Kidney glomerular epithelial cell (primary cell): ENCODE measurements at regions not wholly inside any gene's neighbourhood (a gene's known extent, or its start where the extent isn't known, plus 50 kb on each side); places are given as distances from the start of the nearest gene placed in this dataset.

Experiments
- DNase-seq: peaks from one replicate; lab custom pipeline; 2025; lab: John Stamatoyannopoulos, UW

DNA sequence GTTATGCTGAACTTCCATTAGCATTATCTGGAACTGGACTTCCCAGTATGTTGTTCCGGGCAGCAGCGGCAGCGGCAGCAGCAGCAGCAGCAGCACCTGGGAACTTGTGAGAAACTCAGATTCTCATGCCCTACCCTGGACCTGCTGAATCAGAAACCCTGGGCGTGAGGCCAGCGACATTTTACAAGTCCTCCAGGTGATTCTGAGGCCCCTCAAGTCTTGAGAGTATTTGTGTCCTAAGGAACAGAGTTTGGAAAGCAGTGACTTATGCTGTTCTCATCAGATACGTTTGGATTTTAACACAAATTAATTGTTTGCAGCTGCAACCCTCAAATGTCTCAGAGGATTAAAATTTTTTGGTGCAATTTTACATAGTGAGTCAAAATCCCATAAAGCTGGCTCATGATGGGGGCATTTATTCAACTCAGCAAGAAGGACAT is 157.2 kb upstream of the KAZN start:
- no peak for DNase-seq

DNA sequence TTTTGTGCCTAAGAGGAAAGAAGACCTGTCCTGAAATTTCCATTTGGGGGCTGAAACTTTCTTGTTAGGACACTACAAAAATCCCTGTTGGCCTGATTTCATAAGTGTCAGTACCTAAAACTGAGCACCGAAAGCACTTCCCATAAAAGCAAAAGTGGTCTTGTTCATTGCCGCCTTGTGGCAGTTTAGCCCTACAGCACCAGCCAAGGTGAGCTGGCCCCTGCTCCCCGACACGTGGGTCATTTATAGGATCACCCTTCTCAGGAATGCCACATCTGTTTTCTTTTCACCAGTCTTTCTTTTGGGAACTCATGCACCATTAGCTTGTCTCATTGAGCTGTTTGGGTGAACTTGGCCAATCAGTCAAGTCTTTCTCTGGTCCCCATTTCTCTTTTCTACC is 155.8 kb upstream of the KAZN start:
- no peak for DNase-seq

DNA sequence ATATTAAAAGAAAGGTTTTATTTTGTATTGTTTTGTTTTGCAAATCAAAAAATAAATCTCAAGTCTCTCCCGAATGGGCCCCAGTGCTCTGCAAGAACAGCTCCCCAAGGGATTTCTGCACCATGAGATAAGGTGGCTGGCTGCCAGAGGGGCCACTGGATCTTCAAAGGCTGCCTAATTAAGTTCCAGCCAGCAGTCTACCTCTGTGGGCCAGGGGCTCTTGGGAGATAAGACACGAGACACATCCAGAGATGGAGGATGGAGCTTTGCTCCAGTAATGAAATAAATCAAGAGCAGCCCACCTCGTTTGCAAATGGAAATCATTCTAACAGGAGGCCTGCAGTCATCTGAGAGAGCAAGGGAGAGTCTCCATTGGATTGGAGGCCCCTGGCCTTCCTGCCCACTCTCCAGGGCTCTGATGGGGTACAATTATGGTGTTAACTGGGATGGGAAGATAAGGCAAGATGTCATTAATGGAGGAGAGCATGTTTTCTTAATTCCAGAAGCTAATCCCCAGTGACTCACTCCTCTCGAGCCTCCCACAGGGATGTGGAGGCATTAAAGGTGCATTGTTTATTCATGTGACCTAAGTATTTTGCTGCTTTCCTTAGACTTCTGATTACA is 155.2 kb upstream of the KAZN start:
- DNase-seq = peak; percentile 5

DNA sequence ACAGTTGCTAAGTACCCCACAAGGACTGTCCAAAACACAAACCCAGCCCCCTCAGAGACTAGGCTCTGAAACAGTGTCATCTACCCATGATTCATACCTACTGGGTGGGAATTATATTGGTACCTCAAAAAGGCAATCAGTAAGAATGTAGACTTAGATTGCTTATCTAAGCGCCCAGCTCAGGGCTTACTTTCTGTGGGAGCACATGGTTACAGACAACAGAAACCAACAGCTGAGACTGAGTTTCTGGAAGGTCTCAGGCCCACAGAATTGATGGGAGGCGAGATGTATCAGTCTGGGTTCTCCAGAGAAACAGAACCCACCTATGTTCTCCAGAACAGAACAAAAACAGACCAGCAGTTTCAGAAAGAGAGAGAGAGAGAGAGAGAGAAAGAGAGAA is 147.3 kb upstream of the KAZN start:
- DNase-seq = no peak

DNA sequence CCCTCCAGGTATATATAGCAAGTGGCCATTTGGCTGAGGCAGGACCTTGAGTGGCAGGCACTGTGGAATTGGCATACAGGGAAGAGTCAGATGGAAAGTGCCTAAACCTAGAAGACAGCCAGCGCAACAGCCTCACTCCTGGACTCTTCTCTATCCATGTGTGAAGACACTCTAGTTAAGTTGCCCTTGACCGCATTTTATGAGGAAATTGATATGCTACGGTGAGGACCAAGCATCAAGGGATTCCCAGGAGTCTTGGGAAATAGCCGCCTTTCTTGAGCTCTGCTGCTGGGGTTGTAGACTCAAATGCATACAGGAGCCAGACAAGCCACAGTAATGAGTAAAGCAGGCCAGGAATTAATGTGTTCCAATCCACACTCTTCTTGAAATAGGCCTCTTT is 145.9 kb upstream of the KAZN start:
- no peak for DNase-seq

DNA sequence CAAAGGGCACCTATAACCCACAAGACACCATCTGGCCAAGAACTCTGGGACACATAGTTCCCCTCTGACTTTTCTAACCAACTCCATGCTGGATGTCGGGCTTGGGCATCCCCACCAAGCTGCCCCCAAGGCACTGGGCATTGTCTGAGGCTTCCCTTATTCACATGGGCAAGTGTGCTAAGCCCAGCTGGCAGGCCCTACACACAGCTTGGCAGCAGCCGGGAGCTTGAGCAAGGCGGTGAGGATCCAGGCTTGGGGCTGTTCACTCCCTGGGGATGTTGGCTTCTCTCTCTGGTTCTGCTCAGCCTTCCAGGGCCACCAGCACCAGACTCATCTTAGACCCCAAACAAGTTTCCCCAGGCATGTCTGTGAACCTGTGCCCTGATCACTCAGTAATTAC is 138.3 kb upstream of the KAZN start:
- DNase-seq = no peak

DNA sequence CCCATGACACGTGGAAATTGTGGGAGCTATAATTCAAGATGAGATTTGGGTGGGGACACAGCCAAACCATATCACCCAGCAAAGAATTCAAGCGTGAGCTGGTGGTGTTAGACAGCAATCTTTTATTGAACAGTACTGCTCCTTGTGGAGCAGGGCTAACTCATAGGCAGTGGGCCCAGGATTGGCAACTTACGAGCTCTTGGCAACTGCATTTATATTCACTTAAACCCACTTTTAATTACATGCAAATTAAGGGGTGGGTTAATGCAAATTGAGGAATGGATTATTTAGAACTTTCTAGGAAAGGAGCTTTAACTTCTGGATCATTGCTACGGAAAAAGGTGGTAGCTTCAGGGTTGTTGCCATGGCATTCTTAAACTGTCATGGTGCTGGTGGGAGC is 135.6 kb upstream of the KAZN start:
- DNase-seq = no peak

DNA sequence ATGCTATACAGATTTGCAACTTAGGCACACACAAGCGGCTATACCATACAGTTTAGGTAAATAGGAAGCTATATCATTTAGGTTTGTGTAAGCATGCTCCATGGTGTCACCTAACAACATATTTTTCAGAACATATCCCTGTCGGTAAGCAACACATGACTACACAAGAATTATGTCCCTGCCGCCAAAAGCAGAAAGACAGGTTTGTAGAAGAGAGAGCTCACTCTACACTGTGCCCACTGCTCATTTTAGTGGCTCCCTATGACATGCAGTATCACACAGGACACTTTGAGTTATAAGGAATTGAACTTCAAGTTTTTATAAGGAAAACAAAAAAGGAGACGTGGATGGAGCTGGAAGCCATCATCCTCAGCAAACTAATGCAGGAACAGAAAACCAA is 132.5 kb upstream of the KAZN start:
- no peak for DNase-seq

DNA sequence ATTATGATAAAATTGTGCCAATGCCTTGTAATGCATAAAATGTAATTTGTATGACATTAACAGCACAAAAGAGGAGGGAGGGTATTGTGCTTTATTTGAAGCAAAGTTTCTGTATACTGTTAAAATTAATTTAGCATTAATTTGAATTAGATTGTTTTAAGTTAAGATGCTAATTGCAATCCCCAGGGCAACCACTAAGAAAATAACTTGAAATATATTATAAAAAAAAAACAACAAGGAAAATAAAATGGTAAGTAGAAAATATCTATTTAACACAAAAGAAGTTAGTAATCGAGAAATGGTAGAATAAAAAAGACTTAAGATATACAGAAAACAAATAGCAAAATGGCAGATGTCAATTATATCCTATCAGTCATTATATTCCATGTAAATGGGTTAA is 131.4 kb upstream of the KAZN start:
- DNase-seq = no peak

DNA sequence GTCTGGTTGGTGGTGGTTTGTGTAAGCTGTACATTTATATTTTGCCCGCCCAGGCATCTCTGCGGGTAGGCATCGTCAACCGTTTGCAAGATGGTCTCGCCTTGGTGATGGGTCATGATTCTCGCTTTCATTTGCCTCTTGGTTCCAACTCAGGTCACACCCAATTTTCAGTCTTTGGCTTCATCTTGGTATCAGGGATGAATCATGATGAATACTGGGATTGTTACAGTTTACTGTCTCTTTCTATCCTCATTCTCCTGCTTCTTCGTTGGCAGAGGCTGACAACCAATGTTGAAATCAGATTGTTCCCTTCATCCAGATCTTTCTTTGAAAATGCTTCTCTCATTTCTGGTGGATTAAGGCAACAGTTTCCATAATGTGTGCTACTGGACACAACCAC is 129.7 kb upstream of the KAZN start:
- DNase-seq = no peak

DNA sequence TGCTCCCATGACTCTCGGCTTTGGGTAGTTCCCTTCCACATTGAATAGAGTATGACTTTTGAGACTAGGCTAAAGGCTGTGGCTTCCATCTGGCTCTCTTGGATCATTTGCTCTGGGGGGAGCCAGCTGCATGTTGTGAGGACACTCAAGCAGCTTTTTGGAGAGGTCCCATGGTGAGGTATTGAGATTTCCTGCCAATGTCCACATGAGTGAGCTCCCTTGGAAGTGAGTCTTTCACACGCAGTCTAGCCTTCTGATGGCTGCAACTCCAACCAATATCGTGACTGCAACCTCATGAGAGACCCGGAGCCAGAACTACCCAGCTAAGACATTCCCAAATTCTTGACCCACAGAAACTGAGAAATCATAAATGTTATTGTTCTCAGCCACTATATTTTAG is 127.7 kb upstream of the KAZN start:
- no peak for DNase-seq

DNA sequence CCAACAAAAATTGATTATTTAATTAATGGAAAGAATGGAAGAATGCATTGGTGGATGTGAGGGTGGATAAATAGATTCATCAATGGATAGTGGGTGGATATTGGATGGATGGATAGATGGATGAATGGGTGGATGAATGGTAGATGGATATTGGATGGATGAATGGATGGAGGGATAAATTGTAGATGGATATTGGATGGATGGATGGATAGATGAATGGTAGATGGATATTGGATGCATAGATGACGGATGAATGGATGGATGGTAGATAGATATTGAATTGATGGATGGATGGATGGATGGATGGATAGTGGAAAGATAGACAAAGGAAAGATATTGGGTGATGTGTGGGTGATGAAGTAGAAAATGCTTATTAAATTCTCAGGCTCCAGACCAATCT is 123.6 kb upstream of the KAZN start:
- no peak for DNase-seq

DNA sequence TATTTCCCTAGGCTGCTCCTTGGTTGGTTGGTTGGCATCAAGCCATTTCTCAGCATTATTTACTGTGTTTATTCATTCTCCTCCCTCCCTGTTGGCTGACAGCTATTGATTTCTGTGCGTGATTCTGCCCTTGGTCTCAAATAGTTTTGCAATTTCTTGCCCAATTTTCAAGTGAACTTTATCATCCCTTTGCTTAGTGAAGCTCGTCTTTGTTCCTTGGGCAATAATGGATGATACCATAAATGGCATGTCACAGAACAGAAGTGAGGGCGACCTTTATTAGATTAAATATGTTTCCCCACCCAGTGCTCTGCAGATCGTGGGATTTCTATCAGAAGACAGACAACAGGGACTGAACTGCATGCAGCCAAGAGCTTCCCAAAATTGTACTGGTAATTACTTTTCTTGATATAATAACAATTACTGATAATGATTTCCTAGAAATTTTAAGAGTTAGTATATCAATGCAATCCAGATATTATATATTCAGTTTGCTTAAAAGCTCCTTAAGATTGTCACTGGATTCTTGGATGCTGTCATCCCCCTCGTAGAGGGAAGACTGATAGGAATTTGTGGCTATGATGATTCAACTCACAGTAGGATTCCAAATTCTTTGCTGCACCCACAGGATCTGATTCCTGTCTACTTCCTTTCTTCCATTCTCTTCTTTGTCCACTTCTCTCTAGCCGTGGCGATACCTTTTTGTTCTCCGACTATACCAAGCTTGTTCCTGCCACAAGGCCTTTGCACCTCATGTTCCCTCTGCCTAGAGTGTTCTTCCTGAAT is 122.1 kb upstream of the KAZN start:
- peak; percentile 5 for DNase-seq

DNA sequence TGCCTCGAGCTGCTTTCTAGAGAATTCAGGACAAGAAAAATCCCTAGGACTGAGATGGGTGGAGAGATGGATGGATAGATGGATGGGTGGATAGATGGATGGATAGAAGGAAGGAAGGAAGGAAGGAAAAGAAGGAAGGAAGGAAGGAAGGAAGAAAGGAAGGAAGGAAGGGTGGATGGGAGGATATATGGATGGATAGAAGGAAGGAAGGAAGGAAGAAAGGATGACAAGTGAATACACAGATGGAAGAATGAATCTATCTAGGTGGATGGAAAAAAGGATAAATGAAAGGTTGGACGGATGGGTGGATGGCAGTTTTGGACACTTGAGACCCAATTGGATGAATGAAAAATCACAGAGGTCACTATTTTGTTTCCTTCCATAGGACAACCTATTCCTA is 120.4 kb upstream of the KAZN start:
- DNase-seq = no peak

DNA sequence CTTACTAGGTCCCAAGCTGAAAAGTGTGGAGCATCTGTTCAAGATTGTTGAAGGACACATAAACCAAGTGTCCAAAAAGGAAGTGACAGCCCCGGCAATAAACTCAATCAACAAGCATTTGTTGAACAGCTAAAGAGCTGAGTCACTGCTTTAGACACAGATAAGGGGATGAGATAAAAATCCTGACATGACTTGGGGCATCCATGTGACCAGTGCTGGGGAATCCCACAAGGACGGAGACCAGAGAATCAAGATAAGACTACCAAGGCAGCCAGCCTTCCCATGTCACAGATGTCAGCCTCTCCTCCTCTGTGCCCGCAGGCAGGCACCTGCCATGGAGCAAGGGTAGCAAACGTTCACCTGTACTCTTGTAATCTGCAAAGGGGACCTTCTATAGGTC is 118.6 kb upstream of the KAZN start:
- no peak for DNase-seq

DNA sequence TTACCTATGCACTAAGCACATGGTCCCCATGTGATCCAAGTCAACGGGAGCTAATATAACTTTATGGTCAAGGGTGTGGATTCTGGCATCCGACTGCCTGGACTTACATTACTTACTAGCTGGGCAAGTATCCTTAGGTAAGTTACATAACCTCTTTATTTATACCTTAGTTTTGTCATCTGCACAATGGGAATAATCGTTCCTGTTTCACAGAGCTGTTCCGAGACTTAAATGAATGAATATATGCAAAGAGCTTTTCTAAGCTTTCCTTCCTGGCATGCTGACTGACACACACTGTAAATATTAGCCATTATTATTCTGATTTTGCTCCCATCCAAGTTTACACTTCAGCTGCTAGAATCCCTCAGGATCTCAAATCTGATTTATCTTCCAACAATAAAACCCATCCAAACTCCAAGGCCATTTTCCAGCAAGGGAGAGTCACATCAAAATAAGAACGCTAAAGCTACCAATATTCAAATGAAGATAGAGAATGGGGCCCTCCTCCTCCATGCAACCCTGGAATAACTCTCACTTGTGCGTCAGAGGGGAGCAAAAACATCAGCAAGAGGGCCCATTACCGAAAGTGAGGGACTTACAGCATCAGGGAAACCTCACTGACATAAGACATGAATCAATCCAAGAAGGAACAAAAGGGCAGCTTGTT is 115.6 kb upstream of the KAZN start:
- no peak for DNase-seq

DNA sequence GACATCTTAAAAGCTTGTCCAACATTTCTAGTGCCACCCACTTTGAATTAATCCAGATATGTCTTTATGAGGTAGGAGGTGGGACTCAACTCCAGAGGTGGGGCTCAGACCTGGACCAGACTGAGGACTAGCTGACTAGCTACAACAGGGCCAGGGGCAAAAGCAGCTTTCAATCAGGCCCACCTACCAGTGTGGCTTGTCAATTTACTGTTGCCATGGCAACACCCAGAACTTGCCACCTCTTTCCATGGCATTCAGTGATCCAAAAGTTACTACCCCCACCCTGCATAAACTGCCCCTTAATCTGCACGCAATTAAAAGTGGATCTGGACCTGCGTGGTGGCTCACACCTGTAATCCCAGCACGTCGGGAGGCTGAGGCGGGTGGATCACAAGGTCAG is 113.2 kb upstream of the KAZN start:
- DNase-seq = no peak

DNA sequence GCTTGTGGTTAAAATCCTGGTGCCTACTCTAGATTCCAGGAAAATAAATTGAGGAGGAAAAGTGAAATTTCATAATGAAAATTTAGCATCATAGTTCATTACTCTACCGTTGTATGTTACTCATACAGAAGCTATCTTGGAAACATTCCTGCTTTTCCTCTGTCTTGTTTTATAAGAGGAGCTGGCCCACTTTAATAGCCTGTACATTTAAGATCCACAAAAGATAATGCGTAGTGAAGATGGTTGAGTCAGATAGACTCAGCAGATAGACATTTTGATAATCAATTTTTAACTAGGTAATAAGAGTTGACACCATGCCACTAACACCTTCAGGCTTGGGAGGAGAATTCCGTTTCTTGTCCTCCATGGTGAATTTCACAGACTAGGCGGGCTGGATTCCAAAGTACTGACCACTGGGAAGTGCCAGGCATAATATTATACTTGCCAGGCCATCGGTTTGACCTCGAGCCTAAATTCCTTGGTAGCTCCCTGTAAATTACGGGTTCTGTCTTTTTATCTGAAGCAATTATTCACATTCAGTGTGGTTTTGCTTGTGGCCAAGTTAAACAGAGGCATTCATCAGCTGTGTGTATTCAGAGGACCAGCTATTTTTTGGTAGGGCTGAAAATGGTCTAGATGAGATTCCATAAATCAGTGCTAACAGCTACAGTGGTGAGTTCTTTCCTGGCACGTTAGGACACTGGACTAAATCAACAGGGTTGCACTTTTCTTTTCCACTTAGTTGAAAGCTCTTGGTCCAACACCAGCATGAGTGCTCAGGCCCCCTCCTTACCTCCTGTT is 111.9 kb upstream of the KAZN start:
- DNase-seq = peak; percentile 99

DNA sequence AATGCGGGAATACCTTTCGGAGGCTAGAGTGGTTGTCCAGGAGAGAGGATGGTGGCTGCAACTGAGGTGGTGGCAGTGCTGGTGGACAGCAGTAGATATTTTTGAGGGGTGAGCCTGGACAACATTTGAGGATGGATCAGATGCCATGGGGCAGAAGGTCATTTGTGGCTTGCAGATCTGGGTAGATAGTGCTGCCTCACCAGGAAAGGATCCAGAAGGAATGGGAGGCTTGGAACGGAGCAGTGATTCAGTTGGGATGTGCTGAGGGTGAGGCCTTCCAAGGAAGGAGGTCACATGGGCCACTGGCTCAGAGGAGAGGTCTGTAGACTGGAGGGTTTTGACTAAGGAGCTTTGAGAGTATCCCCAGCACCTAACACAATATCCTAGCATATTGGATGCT is 110.8 kb upstream of the KAZN start:
- peak; percentile 16 for DNase-seq

DNA sequence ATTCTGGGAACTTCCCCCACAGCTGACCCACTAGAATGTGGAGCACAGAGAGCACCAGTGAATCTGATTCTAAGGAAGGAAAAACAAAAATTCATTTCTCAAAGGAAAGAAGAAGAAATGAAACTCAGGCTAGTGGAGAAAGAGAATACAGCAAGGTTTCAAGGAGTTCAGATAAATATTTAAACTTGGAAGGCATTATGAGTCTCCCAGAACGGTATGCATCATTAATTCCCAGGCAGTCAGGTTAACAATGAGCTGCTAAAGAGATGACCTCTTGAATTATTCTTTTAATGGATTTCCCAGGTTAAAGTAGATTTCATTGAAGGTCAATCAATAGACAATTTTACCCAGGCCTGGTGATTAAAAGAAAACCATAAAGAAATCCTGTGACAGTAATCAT is 103.6 kb upstream of the KAZN start:
- peak; percentile 76 for DNase-seq

DNA sequence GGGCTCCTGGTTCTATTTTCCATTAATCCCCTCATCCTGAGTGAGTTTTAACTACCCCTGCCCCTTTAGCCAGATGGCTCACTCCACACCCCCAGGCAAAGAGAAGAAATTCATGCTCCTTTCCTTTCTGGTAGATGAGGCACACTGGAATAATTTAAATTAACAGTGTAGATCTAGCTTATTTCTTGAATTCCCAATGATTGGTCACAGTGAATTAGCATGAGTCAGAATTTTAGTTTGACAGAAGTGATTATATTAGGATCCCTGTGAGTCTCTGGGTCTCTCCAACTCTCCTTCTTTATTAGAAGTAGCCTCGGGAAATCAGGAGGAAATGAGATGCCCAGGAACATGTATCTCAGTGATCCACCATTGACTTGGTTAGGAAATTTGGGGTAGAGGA is 103.1 kb upstream of the KAZN start:
- no peak for DNase-seq

DNA sequence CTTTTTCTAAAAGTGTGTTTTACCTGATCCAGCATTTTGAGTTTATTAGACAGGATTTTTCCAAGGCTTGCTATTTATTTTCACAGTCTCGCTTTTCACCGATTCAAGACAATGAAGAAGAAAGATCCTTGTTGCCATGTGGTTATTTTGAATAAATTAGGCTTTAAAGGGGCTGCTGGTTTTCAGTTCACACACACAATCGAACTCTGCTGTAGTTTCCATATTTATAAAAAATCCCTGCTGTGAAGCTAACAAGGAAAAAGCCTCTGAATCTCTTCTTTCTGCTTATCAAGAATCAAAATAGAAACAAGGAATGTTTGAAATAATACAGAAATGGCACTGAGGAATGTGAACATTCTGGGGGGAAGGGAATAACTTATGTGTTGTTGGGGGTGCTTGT is 102.5 kb upstream of the KAZN start:
- DNase-seq = peak; percentile 6

DNA sequence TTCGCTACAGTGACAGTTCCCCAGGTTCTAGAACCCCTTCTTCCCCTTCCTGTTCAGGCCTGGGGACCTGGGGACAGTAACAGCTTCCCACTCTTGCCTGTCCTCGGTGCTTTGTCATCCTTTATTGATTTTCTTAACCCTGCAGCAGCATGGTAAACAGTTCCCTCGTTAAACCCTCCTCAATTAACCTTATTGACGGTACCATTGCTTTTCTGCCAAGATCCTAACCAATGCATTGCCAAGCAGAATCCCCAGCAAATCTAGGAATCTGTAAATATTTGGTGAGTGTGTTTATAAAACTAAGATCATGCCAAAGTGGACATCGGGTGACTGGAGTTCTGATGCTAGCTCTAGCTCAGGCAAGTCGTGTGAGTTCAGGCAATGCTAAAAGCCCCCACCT is 99.6 kb upstream of the KAZN start:
- no peak for DNase-seq
